ENCODE measurements at regions not wholly inside any gene's neighbourhood (a gene's known extent, or its start where the extent isn't known, plus 50 kb on each side); places are given as distances from the start of the nearest gene placed in this dataset.

- DNase-seq (ENCODE audit: low read depth) = no peak
- H3K4me3 ChIP-seq (ENCODE audit: low read depth, low read length) = no peak overlapping the region
Measured at GRCh38 chr1:229812693-229813092, 186.6 kb downstream of the URB2 start.

- no peak for DNase-seq (ENCODE audit: low read depth)
- H3K4me3 ChIP-seq (ENCODE audit: low read depth, low read length) = no peak overlapping the region
Measured at GRCh38 chr1:229815076-229815475, 189.0 kb downstream of the URB2 start.

DNA sequence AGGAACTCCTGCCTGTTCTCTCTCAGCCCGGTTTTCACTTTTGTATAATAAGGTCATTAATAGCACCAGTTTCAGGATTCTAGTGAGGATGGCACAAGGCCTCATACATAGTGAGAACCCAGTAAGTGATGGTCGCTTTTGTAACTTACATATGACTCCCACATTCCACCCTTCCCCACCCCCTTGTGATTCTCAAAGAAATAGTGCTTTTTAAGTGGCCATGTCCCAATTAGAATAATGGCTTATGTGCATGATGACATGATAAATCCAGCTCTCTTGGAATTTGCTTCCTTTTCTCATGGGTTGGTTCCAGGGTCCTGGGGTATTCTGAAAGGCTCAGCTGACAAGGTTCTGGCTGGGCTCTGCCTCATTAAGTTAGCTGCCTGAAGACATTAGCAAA is 189.9 kb downstream of the URB2 start:
- DNase-seq (ENCODE audit: low read depth) = no peak

DNA sequence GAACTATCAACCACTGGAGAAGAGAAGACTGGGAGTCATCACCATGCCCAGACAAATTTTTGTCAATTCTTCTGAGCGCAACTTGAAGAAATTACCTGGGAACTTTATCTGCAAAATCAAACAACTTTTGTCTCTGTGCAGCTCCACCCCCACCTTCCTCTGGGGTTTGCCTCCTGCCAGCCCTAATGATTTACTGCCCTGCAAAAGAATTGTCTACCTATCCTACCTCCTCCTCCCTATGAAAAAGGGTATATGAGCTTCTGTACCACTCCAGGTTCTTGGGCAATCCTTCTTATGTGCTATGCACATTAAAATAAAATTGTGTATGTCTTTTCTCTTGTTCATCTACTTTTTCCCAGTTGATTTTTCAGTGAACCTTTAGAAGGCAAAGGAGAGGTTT is 191.9 kb downstream of the URB2 start:
- no peak for DNase-seq (ENCODE audit: low read depth)
- H3K4me3 ChIP-seq (ENCODE audit: low read depth, low read length) = no peak overlapping the region

More for the DNA sequence above, 189.9 kb downstream of the URB2 start:
- no peak overlapping the region for H3K4me3 ChIP-seq (ENCODE audit: low read depth, low read length)

- DNase-seq (ENCODE audit: low read depth) = no peak
- no peak overlapping the region for H3K4me3 ChIP-seq (ENCODE audit: low read depth, low read length)
Measured at GRCh38 chr1:229819091-229819490, 193.0 kb downstream of the URB2 start.

GRCh38 chr1:229822026-229822425 is 196.0 kb downstream of the URB2 start:
- no peak for DNase-seq (ENCODE audit: low read depth)
- H3K4me3 ChIP-seq (ENCODE audit: low read depth, low read length) = no peak overlapping the region

- DNase-seq (ENCODE audit: low read depth) = no peak
- no peak overlapping the region for H3K4me3 ChIP-seq (ENCODE audit: low read depth, low read length)
Measured at GRCh38 chr1:229825042-229825441, 199.0 kb downstream of the URB2 start.

- DNase-seq (ENCODE audit: low read depth) = no peak
- H3K4me3 ChIP-seq (ENCODE audit: low read depth, low read length) = no peak overlapping the region
Measured at GRCh38 chr1:229828461-229828860, 202.4 kb downstream of the URB2 start.

DNA sequence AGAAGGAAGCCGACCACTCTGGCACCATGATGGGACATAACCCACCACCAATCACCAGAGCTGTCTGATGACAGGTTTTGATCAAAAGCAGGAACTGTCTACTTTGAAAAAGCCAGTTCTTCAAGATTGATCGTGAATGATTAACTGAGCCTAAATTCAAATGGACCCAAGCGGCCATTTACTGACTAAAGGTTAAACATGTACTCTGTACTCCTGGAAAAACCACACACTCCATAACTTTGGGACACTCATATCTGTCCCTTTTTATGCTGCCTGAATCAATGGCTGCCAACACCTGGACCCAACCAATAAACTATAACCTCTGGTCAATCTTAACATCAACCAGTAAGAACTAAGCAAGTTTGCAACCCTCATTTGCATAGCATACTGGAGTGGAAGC is 206.6 kb downstream of the URB2 start:
- DNase-seq (ENCODE audit: low read depth) = no peak
- H3K4me3 ChIP-seq (ENCODE audit: low read depth, low read length) = no peak overlapping the region

DNA sequence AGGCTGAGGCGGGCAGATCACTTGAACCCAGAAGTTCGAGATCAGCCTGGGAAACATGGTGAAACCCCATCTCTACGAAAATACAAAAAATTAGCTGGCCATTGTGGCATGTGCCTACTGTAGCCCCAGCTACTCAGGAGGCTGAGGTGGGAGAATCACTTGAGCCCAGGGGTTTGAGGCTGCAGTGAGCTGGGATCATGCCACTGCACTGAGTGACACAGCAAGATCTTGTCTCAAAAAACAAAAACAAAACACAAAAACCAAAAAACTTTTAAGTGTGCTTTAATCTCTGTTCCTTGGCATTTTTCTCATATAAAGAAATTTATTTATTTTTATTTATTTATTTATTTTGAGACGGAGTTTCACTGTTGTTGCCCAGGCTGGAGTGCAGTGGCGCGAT is 208.2 kb downstream of the URB2 start:
- no peak for DNase-seq (ENCODE audit: low read depth)
- no peak overlapping the region for H3K4me3 ChIP-seq (ENCODE audit: low read depth, low read length)

DNA sequence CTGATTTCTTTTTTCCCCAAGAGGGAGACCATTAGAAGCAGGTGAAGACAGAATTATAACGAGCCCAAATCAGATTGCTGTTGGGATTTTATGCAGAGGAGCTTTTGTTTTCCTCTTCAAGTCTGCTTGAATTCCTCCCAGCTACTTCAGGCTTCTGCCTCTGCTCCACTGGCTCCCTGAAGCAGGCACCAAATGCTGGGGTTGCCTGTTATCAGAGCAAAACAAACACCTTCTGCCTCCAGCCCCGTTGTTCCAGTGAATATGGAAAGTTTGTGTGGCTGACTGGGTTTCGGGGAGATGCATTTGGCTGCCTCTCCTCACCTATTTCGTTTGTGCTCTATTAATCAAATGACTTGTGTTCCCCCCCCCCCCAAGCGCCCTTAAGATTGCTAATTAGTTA is 209.2 kb downstream of the URB2 start:
- DNase-seq (ENCODE audit: low read depth) = no peak
- no peak overlapping the region for H3K4me3 ChIP-seq (ENCODE audit: low read depth, low read length)

DNA sequence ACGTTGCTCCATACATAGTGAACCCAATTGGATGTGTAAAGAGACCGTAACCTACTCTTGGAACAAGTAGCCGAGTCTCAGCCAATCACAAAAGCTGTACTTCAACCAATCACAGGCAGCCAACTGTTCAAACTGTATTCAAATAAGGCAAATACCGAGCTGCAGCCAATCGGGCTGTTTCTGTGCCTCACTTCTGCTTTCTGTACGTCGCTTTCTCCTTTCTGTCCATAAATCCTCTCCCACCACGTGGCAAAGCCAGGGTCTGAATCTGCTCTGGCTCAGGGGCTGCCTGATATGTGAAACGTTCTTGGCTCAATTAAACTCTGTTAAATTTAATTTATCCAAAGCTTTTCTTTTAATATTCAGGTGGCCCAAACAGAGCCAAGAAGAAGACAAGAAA is 210.3 kb downstream of the URB2 start:
- DNase-seq (ENCODE audit: low read depth) = no peak
- H3K4me3 ChIP-seq (ENCODE audit: low read depth, low read length) = no peak overlapping the region

DNA sequence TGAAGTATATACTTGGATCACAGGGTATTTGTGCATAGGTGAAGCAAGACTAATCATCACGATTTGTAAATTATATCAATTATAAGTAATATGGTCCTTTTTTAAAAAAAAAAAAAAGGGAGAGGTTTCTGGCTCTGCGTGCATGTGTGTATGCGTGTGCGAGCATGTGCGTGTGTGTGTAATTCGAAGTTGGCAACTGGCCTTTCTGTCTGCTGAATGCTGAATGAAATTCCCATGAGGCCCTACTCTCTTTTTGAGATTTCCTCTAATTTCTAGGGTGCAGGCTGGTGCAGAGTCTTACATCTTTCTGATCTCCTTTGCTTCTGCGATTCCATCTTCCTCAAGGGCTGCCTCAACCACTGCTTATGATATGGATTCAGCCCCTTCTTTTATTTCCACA is 212.2 kb downstream of the URB2 start:
- no peak for DNase-seq (ENCODE audit: low read depth)
- no peak overlapping the region for H3K4me3 ChIP-seq (ENCODE audit: low read depth, low read length)

GRCh38 chr1:229839800-229840199 is 213.8 kb downstream of the URB2 start:
- H3K4me3 ChIP-seq (ENCODE audit: low read depth, low read length) = no peak overlapping the region
- no peak for DNase-seq (ENCODE audit: low read depth)

- no peak for DNase-seq (ENCODE audit: low read depth)
- H3K4me3 ChIP-seq (ENCODE audit: low read depth, low read length) = no peak overlapping the region
Measured at GRCh38 chr1:229841230-229841629, 215.2 kb downstream of the URB2 start.

GRCh38 chr1:229842302-229843255 is 216.5 kb downstream of the URB2 start:
- no peak overlapping the region for H3K4me3 ChIP-seq (ENCODE audit: low read depth, low read length)
- DNase-seq (ENCODE audit: low read depth) = no peak

GRCh38 chr1:229843627-229844238 is 217.7 kb downstream of the URB2 start:
- no peak overlapping the region for H3K4me3 ChIP-seq (ENCODE audit: low read depth, low read length)

GRCh38 chr1:229844675-229845074 is 218.6 kb downstream of the URB2 start:
- H3K4me3 ChIP-seq (ENCODE audit: low read depth, low read length) = no peak overlapping the region
- DNase-seq (ENCODE audit: low read depth) = peak; percentile 51

More at GRCh38 chr1:229843627-229844238, 217.7 kb downstream of the URB2 start:
- DNase-seq (ENCODE audit: low read depth) = peak; percentile 82

DNA sequence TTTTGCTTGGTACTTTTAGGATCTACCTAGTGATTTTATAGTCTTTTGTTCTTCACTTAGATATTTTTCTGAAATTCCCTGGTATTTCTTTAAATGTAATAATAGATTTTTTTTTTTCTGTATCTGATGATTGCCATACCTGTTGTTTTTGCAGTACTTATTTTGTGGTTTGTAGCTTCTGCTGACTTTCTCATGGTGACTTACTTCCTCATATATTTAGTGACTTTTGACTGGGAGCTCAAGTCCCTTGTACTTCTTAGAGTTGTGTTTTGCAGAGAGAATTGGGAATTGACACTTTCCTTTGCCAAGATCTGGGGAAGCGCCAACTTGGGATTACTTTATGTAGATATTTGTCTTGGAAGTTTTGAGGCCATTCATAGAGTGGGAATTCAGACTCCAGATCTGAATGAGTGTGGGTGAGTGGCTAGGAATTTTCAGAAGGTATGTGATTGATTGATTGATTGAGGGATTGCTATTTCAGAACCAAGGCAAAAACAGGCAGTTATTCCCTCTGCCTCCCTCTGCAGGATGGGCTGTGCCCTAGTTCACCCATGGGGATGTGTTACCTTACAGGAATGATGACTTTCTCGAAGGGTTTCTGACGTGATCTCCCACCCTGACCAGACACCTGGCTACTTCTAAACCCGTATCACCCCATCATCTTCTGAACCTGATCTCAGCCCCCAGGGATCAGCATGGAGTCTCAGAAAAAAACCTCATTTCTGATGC is 219.5 kb downstream of the URB2 start:
- DNase-seq (ENCODE audit: low read depth) = no peak
- no peak overlapping the region for H3K4me3 ChIP-seq (ENCODE audit: low read depth, low read length)

- H3K4me3 ChIP-seq (ENCODE audit: low read depth, low read length) = no peak overlapping the region
- no peak for DNase-seq (ENCODE audit: low read depth)
Measured at GRCh38 chr1:229846351-229846750, 220.3 kb downstream of the URB2 start.
